A549 (cell line): ENCODE measurements at regions not wholly inside any gene's neighbourhood (a gene's known extent, or its start where the extent isn't known, plus 50 kb on each side); places are given as distances from the start of the nearest gene placed in this dataset.

Source experiments
- ATAC-seq, 2 experiments: fragments of 200-7000 bp in 1 of 2; fragments of >200 bp in 1 of 2; cut with Nextera tagmentation in 1 of 2; cut with Tn5 transposase in 1 of 2; 3 replicates each; pipeline versions ENCODE4 v1.8.0 to v1.9.1; 2018 to 2020; ENCODE audit warnings: mild to moderate bottlenecking in 1 of 2, moderate library complexity in 1 of 2
- CTCF ChIA-PET: fragments of 300-600 bp; sonication (Branson Sonifier 250); formaldehyde crosslinking; extraction: SDS; loops from one replicate; lab custom pipeline; 2021; ENCODE audit warnings: antibody characterized with exemption, inconsistent platforms; lab: Yijun Ruan, JAX
- POLR2A ChIA-PET: fragments of 350-600 bp; formaldehyde crosslinking; extraction: SDS; loops from one replicate; lab custom pipeline; 2021; ENCODE audit warnings: antibody characterized with exemption, inconsistent platforms; lab: Yijun Ruan, JAX
- DNase-seq, 2 experiments: peaks; one replicate each; pipeline versions ENCODE4 v3.0.0 to v3.0.0-alpha.2; 2011 to 2016; ENCODE audit warnings: low read depth in 1 of 2, low spot score in 1 of 2
- FAIRE-seq: peaks from 2 replicates; lab custom pipeline; 2011; peaks lifted over from hg19 to GRCh38; lab: Jason Lieb, UNC
- H3K27ac ChIP-seq, 2 experiments: fragments of >200 bp; sonication (Bioruptor Twin); formaldehyde crosslinking; 3 replicates each; pipeline ENCODE4 v1.5.1; 2016 to 2017
- H3K4me1 ChIP-seq: fragments of >200 bp; sonication (Bioruptor Twin); formaldehyde crosslinking; 3 replicates; pipeline ENCODE4 v1.6.1; 2016
- H3K4me2 ChIP-seq: fragments of >200 bp; sonication (Bioruptor Twin); formaldehyde crosslinking; 3 replicates; pipeline ENCODE4 v1.6.1; 2016
- H3K4me3 ChIP-seq: fragments of >200 bp; sonication (Bioruptor Twin); formaldehyde crosslinking; 3 replicates; pipeline ENCODE4 v1.5.1; 2016
- H3K9me3 ChIP-seq: fragments of >200 bp; sonication (Bioruptor Twin); formaldehyde crosslinking; 3 replicates; pipeline ENCODE4 v1.6.1; 2016
- CBX2 ChIP-seq: fragments of 200-600 bp; sonication (generic); IDR thresholded peaks from 2 replicates; pipeline ENCODE4 v1.6.1; 2016; ENCODE audit warnings: low read depth, mild to moderate bottlenecking, borderline replicate concordance
- CBX8 ChIP-seq: fragments of 200-600 bp; sonication (generic); IDR thresholded peaks from 2 replicates; pipeline ENCODE4 v1.6.1; 2016
- CTCF ChIP-seq: fragments of >200 bp; sonication (Bioruptor Twin); formaldehyde crosslinking; IDR thresholded peaks from 3 replicates; pipeline ENCODE4 v1.5.1; 2016
- EHMT2 ChIP-seq: fragments of 200-600 bp; sonication (generic); IDR thresholded peaks from 2 replicates; pipeline ENCODE4 v1.6.1; 2016; ENCODE audit warnings: antibody characterized with exemption, low read depth, mild to moderate bottlenecking, moderate library complexity
- EP300 ChIP-seq, 2 experiments: fragments of >200 bp; sonication (Bioruptor Twin); formaldehyde crosslinking; IDR thresholded peaks; 2 replicates in 1 of 2; 3 replicates in 1 of 2; pipeline ENCODE4 v1.6.1; 2016 to 2017
- FOSL2 ChIP-seq, 2 experiments: fragments of 450-650 bp in 1 of 2; fragments of >200 bp in 1 of 2; sonication (Bioruptor Twin) in 1 of 2; formaldehyde crosslinking; IDR thresholded peaks; 2 replicates each; pipeline versions ENCODE4 v1.5.0 to v1.6.1; 2016 to 2020; ENCODE audit warnings: mild to moderate bottlenecking in 1 of 2, moderate library complexity in 1 of 2
- FOXS1 ChIP-seq: fragments of 250-450 bp; sonication (Bioruptor Pico); IDR thresholded peaks from 2 replicates; pipeline ENCODE4 v1.5.0; 2020; ENCODE audit warnings: mild to moderate bottlenecking, moderate library complexity
- GATA3 ChIP-seq: IDR thresholded peaks from 2 replicates; pipeline ENCODE4 v1.6.1; 2012; ENCODE audit warnings: borderline replicate concordance
- HDAC2 ChIP-seq: fragments of 200-600 bp; sonication (generic); IDR thresholded peaks from 2 replicates; pipeline ENCODE4 v1.6.1; 2016
- HMGXB4 ChIP-seq: fragments of 250-450 bp; sonication (Bioruptor Pico); IDR thresholded peaks from 2 replicates; pipeline ENCODE4 v1.5.0; 2021; ENCODE audit warnings: mild to moderate bottlenecking, moderate library complexity, borderline replicate concordance
- JUN ChIP-seq, 2 experiments: fragments of >200 bp; sonication (Bioruptor Twin); formaldehyde crosslinking; IDR thresholded peaks; 2 replicates in 1 of 2; 3 replicates in 1 of 2; pipeline ENCODE4 v1.6.1; 2016 to 2017
- JUNB ChIP-seq: fragments of >200 bp; sonication (Bioruptor Twin); formaldehyde crosslinking; IDR thresholded peaks from 2 replicates; pipeline ENCODE4 v1.6.1; 2016
- KDM5A ChIP-seq: fragments of 200-600 bp; sonication (generic); IDR thresholded peaks from 2 replicates; pipeline ENCODE4 v1.6.1; 2016; ENCODE audit warnings: antibody characterized with exemption, mild to moderate bottlenecking
- MAZ ChIP-seq: fragments of 150-350 bp; IDR thresholded peaks from 2 replicates; pipeline ENCODE4 v1.6.1; 2014; ENCODE audit warnings: antibody characterized with exemption, low read depth, low read length, borderline replicate concordance
- MYC ChIP-seq: IDR thresholded peaks from 2 replicates; pipeline ENCODE4 v1.6.1; 2012; ENCODE audit warnings: mild to moderate bottlenecking, inconsistent platforms, low read length, improper control_type of control experiment, borderline replicate concordance
- NR3C1 ChIP-seq: fragments of >200 bp; sonication (Bioruptor Twin); formaldehyde crosslinking; IDR thresholded peaks from 3 replicates; pipeline ENCODE4 v1.6.1; 2017
- RARB ChIP-seq: fragments of 250-450 bp; sonication (Bioruptor Pico); IDR thresholded peaks from 2 replicates; pipeline ENCODE4 v1.8.0; 2021; ENCODE audit warnings: mild to moderate bottlenecking, moderate library complexity
- REST ChIP-seq: fragments of 200-600 bp; sonication (generic); IDR thresholded peaks from 2 replicates; pipeline ENCODE4 v1.6.1; 2016; ENCODE audit warnings: antibody characterized with exemption, mild to moderate bottlenecking, moderate library complexity
- RFX5 ChIP-seq: fragments of 450-650 bp; IDR thresholded peaks from 2 replicates; pipeline ENCODE4 v1.7.1; 2014; ENCODE audit warnings: antibody characterized with exemption, mild to moderate bottlenecking, moderate library complexity
- TFCP2L1 ChIP-seq: fragments of 250-450 bp; sonication (Bioruptor Pico); IDR thresholded peaks from 2 replicates; pipeline ENCODE4 v1.5.0; 2021; ENCODE audit warnings: mild to moderate bottlenecking
- USF2 ChIP-seq: fragments of 450-650 bp; IDR thresholded peaks from 2 replicates; pipeline ENCODE4 v1.6.1; 2014; ENCODE audit warnings: antibody characterized with exemption
- ZC3H11A ChIP-seq: fragments of 450-650 bp; IDR thresholded peaks from 2 replicates; pipeline ENCODE4 v1.6.1; 2014; ENCODE audit warnings: antibody characterized with exemption, mild to moderate bottlenecking
- ZFP36 ChIP-seq: fragments of 450-650 bp; IDR thresholded peaks from 2 replicates; pipeline ENCODE4 v1.6.1; 2014; ENCODE audit warnings: borderline replicate concordance; ENCODE audit not compliant: partially characterized antibody
- WGBS: methylation state at CpG from one replicate; pipeline ENCODE4 v1.1.6; 2017; ENCODE audit errors: missing lambda C conversion rate; 5-methylcytosine and 5-hydroxymethylcytosine counted together
- TF ChIP-seq, protein P1 (sequence below): IDR thresholded peaks from 2 replicates; pipeline ENCODE4 v1.6.1; 2012; ENCODE audit warnings: low read depth, borderline replicate concordance
- TF ChIP-seq, protein P2 (sequence below): fragments of 250-450 bp; sonication (Bioruptor Pico); IDR thresholded peaks from 2 replicates; pipeline ENCODE4 v1.5.0; 2020; ENCODE audit warnings: low read depth, mild to moderate bottlenecking, moderate library complexity

GRCh38 chr10:65142641-65143435 lies 1621.6 kb downstream of the REEP3 start:
- H3K9me3 ChIP-seq, result no peaks in the 10 kb centered on the region
- ATAC-seq (no peak), DNase-seq (no peak), FAIRE-seq (no peak)
- no peak overlapping the region for H3K4me3 ChIP-seq
- CTCF ChIA-PET, result no interaction called here
- TF ChIP-seq CTCF (no peak), GATA3 (no peak), ZFP36 (no peak), MAZ (no peak), ZC3H11A (no peak), HDAC2 (no peak), HMGXB4 (CRISPR knock-in tag) (no peak), RFX5 (no peak), MYC (no peak), REST (no peak), KDM5A (no peak), USF2 (no peak), FOSL2 (IDR thresholded peaks at IDR 0.05) (no peak), FOSL2 (CRISPR knock-in tag; IDR thresholded peaks at IDR 0.05) (no peak)
- TF ChIP-seq, protein P1, sequence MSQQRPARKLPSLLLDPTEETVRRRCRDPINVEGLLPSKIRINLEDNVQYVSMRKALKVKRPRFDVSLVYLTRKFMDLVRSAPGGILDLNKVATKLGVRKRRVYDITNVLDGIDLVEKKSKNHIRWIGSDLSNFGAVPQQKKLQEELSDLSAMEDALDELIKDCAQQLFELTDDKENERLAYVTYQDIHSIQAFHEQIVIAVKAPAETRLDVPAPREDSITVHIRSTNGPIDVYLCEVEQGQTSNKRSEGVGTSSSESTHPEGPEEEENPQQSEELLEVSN, result no peak
- 26% methylated on average over 2 of the region's 2 CpGs for WGBS
- POLR2A ChIA-PET, result no interaction called here
- no peaks in the 10 kb centered on the region for H3K4me1 ChIP-seq
- no peak overlapping the region for H3K4me2 ChIP-seq
- H3K27ac ChIP-seq, result no peak overlapping the region

DNA sequence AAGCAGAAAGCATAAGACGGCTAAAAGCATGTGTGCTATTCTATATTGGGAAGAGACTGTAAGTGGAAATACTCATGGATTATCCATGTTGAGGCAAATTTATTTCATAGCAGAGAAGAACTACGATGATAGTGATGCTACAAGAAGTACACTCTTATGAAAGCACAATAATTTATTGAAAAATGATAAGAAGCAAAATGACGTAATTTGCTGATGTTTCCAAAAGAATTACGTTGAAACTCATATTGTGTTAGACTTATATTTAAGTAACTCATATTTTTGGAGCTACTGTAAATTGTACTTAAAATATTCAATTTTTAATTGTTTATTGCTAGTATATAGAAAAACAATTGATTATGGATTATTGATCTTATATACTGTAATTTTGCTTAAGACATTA lies 1622.5 kb downstream of the REEP3 start:
- H3K4me1 ChIP-seq, result no peaks in the 10 kb centered on the region
- no peak overlapping the region for H3K4me2 ChIP-seq
- ATAC-seq, result no peak
- CTCF ChIA-PET, result no interaction called here
- H3K27ac ChIP-seq, result no peak overlapping the region
- no peaks in the 10 kb centered on the region for H3K9me3 ChIP-seq
- no peak for TF ChIP-seq EP300 (IDR thresholded peaks at IDR 0.05)
- TF ChIP-seq, protein P2, sequence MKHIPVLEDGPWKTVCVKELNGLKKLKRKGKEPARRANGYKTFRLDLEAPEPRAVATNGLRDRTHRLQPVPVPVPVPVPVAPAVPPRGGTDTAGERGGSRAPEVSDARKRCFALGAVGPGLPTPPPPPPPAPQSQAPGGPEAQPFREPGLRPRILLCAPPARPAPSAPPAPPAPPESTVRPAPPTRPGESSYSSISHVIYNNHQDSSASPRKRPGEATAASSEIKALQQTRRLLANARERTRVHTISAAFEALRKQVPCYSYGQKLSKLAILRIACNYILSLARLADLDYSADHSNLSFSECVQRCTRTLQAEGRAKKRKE (CRISPR knock-in tag), result no peak
- TF ChIP-seq FOXS1, result no peak
- TF ChIP-seq USF2, result no peak
- no peak for TF ChIP-seq NR3C1
- no peak for TF ChIP-seq CBX8
- TF ChIP-seq, protein P1, result no peak
- TF ChIP-seq EHMT2, result no peak
- no peak for TF ChIP-seq TFCP2L1 (CRISPR knock-in tag)
- no peak for TF ChIP-seq CBX2
- TF ChIP-seq RARB (CRISPR knock-in tag), result no peak
- no peak for TF ChIP-seq JUNB
- no peak for TF ChIP-seq JUN (IDR thresholded peaks at IDR 0.05)
- WGBS, result 42% methylated on average over 4 of the region's 4 CpGs
- no peak for FAIRE-seq
- DNase-seq, result no peak
- no peak overlapping the region for H3K4me3 ChIP-seq
- POLR2A ChIA-PET, result no interaction called here
